ENCODE measurements at regions not wholly inside any gene's neighbourhood (a gene's known extent, or its start where the extent isn't known, plus 50 kb on each side); places are given as distances from the start of the nearest gene placed in this dataset.
"Not testable (repeated sequence)": the region's sequence is repeated elsewhere in the genome, so short reads cannot be mapped to it uniquely, and the experiment has no call there.

- no peak for DNase-seq
Measured at GRCh38 chr4:77220828-77221613, 64.0 kb downstream of the CCNG2 start.

- no peak for DNase-seq
Measured at GRCh38 chr4:77225022-77225421, 68.0 kb downstream of the CCNG2 start.

- DNase-seq, result no peak
Measured at GRCh38 chr4:77226939-77227705, 70.1 kb downstream of the CCNG2 start.

- no peak for DNase-seq
Measured at GRCh38 chr4:77229433-77229832, 72.4 kb downstream of the CCNG2 start.

GRCh38 chr4:77232653-77233052, 75.6 kb downstream of the CCNG2 start:
- DNase-seq, result no peak

- no peak for DNase-seq
Measured at GRCh38 chr4:77235289-77235854, 78.4 kb downstream of the CCNG2 start.

- DNase-seq, result no peak
Measured at GRCh38 chr4:77236806-77237205, 79.8 kb downstream of the CCNG2 start.

GRCh38 chr4:77240469-77241066, 83.6 kb downstream of the CCNG2 start:
- DNase-seq, result no peak

GRCh38 chr4:77248805-77249204, 91.8 kb downstream of the CCNG2 start:
- DNase-seq, result no peak

GRCh38 chr4:77251751-77252150, 94.7 kb downstream of the CCNG2 start:
- no peak for DNase-seq

GRCh38 chr4:77263247-77263646, 106.2 kb downstream of the CCNG2 start:
- no peak for DNase-seq

GRCh38 chr4:77263976-77264375, 107.0 kb downstream of the CCNG2 start:
- DNase-seq, result not testable (repeated sequence)

GRCh38 chr4:77264826-77265225, 107.8 kb downstream of the CCNG2 start:
- no peak for DNase-seq

GRCh38 chr4:77268108-77268507, 111.1 kb downstream of the CCNG2 start:
- DNase-seq, result no peak

GRCh38 chr4:77269505-77269904, 112.5 kb downstream of the CCNG2 start:
- no peak for DNase-seq

- no peak for DNase-seq
Measured at GRCh38 chr4:77273412-77273811, 116.4 kb downstream of the CCNG2 start.

- not testable (repeated sequence) for DNase-seq
Measured at GRCh38 chr4:77279114-77279513, 122.1 kb downstream of the CCNG2 start.

- no peak for DNase-seq
Measured at GRCh38 chr4:77282305-77282704, 125.3 kb downstream of the CCNG2 start.

- DNase-seq, result no peak
Measured at GRCh38 chr4:77284036-77284435, 127.0 kb downstream of the CCNG2 start.

GRCh38 chr4:77286906-77287305, 129.9 kb downstream of the CCNG2 start:
- no peak for DNase-seq

- no peak for DNase-seq
Measured at GRCh38 chr4:77293426-77293825, 136.4 kb downstream of the CCNG2 start.

- not testable (repeated sequence) for DNase-seq
Measured at GRCh38 chr4:77300996-77301395, 144.0 kb downstream of the CCNG2 start.

GRCh38 chr4:77305766-77306165, 148.8 kb downstream of the CCNG2 start:
- no peak for DNase-seq

GRCh38 chr4:77306496-77306895, 149.5 kb downstream of the CCNG2 start:
- DNase-seq, result no peak

Data from CD4-positive, alpha-beta T cell treated with Interferon gamma for 1 hour (primary cell).